ENCODE measurements at regions not wholly inside any gene's neighbourhood (a gene's known extent, or its start where the extent isn't known, plus 50 kb on each side); places are given as distances from the start of the nearest gene placed in this dataset.

GRCh38 chr14:50038398-50039119, 77.8 kb downstream of the VCPKMT start:
- no peak for DNase-seq (ENCODE audit: low read depth)

GRCh38 chr14:50039120-50039517, 77.3 kb downstream of the VCPKMT start:
- no peak for DNase-seq (ENCODE audit: low read depth)

- no peak for DNase-seq (ENCODE audit: low read depth)
These were observed 76.5 kb downstream of the VCPKMT start for GRCh38 chr14:50039734-50040400.

GRCh38 chr14:50040401-50040775, 76.0 kb downstream of the VCPKMT start:
- DNase-seq (ENCODE audit: low read depth) = peak; percentile 18

- no peak for DNase-seq (ENCODE audit: low read depth)
These were observed 75.4 kb downstream of the VCPKMT start for GRCh38 chr14:50040895-50041465.

- no peak for DNase-seq (ENCODE audit: low read depth)
These were observed 74.4 kb downstream of the VCPKMT start for GRCh38 chr14:50041980-50042379.

GRCh38 chr14:50044042-50044651, 72.2 kb downstream of the VCPKMT start:
- DNase-seq (ENCODE audit: low read depth) = no peak

GRCh38 chr14:50045039-50045711, 71.2 kb downstream of the VCPKMT start:
- peak; percentile 65 for DNase-seq (ENCODE audit: low read depth)

GRCh38 chr14:50045837-50046236, 70.5 kb downstream of the VCPKMT start:
- no peak for DNase-seq (ENCODE audit: low read depth)

- no peak for DNase-seq (ENCODE audit: low read depth)
These were observed 69.1 kb downstream of the VCPKMT start for GRCh38 chr14:50047274-50047676.

- no peak for DNase-seq (ENCODE audit: low read depth)
These were observed 67.3 kb downstream of the VCPKMT start for GRCh38 chr14:50049093-50049492.

GRCh38 chr14:50049703-50050570, 66.4 kb downstream of the VCPKMT start:
- DNase-seq (ENCODE audit: low read depth) = no peak

- DNase-seq (ENCODE audit: low read depth) = no peak
These were observed 65.3 kb downstream of the VCPKMT start for GRCh38 chr14:50051106-50051505.

- no peak for DNase-seq (ENCODE audit: low read depth)
These were observed 64.7 kb downstream of the VCPKMT start for GRCh38 chr14:50051706-50052105.

- no peak for DNase-seq (ENCODE audit: low read depth)
These were observed 63.9 kb downstream of the VCPKMT start for GRCh38 chr14:50052517-50052916.

GRCh38 chr14:50053935-50054334, 62.4 kb downstream of the VCPKMT start:
- no peak for DNase-seq (ENCODE audit: low read depth)

GRCh38 chr14:50055461-50056228, 60.7 kb downstream of the VCPKMT start:
- DNase-seq (ENCODE audit: low read depth) = no peak

- DNase-seq (ENCODE audit: low read depth) = no peak
These were observed 59.9 kb downstream of the VCPKMT start for GRCh38 chr14:50056435-50056834.

GRCh38 chr14:50057331-50057730, 59.0 kb downstream of the VCPKMT start:
- DNase-seq (ENCODE audit: low read depth) = no peak

- no peak for DNase-seq (ENCODE audit: low read depth)
These were observed 58.3 kb downstream of the VCPKMT start for GRCh38 chr14:50058113-50058512.
